NCI-H1694 treated with DMSO at 0.1 percent for 48 hours (cell line): ENCODE measurements at regions not wholly inside any gene's neighbourhood (a gene's known extent, or its start where the extent isn't known, plus 50 kb on each side); places are given as distances from the start of the nearest gene placed in this dataset.

Source experiments
- DNase-seq: peaks from one replicate; lab custom pipeline; 2025; lab: John Stamatoyannopoulos, UW

DNA sequence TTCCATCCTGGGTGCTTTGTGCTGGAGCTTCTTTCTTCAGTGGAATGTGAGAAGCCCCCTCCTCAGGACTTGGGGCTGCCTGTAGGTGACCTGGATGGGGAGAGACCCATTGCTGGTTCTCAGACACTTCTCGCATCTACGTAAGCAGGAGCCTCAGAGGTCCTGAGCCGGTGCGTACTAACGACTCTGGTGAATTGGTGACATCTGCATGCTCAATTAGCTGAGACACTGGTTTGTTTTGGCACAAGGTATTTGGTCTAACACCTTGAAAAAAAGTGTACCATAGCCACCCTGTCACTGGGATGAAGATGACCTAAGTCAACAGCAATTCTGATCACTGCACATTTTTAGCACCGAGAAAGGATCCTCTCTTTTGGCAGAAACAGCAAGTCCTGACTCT lies 57.7 kb downstream of the LRRC30 start:
- DNase-seq: no peak

DNA sequence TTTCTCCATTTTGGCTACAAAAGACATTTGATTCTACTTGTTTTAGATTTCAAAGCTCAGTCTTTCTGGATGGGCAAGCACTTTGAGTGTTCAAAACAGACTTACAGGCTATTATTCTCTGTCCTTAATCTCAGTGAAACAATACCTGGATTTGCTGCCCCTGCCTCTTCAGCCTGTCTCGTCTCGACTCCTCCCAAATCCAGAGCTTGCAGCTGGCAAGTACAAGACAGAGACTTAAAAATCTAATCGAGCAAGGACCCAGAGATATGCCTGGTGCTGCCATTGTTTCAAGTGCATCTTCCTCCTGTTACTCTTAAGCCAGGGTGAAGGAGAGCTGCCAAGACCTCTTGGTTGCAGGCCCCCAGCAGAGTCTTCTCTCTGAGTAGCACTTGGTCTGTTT lies 59.2 kb downstream of the LRRC30 start:
- DNase-seq: no peak

- no peak for DNase-seq
Observed at GRCh38 chr18:7291046-7291445, 60.2 kb downstream of the LRRC30 start.

GRCh38 chr18:7298149-7298548 lies 67.3 kb downstream of the LRRC30 start:
- no peak for DNase-seq

GRCh38 chr18:7301094-7301493 lies 70.2 kb downstream of the LRRC30 start:
- DNase-seq: no peak

DNA sequence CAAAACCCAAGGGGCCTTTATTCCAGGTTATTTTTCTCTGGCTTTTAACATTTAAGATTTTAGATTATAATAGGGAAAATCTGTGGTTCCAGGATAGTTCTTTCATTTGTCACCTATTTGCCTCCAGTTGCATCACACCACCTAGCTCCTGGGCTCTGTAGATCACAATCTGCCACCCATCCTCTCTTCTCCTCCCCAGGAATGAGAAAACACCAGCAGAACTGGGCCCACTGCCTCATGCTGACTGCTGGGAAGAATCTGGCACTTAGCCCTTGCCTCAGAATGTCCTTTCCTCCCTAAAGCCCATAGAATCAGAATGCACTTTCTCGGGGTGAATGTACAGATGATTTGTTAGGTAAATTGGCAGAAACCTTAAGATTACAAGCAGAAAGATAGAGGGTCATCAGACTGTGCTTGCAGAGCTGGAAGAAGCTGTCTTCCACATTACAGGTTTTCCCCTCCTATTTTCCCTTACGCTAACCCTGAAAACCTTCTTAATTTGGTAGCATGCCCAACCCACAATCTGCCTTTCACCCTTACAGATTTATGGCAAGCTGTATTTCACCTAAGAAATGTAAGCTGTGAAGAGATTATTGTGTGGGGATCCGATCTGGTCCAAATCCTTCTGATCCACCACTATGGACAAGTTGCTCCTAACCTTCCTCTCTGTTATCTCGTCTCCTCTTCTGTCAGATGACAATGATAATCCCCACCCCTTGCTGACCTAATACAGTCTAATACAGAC lies 72.6 kb downstream of the LRRC30 start:
- DNase-seq: no peak

DNA sequence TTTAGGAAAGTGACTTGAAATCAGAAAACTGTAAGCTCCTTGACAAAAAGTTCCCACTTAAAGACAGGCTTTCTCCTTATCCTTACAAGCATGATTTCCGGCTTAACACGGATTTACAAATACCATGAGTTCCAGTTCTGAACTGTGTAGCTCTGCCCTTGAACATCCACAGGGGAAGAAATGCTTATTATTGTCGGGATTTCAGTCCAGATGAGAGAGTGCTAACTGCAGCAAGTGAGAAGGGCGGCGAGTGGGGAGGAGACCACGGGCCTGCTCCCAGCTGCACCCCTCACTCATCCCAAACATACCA lies 73.1 kb downstream of the LRRC30 start:
- no peak for DNase-seq

DNA sequence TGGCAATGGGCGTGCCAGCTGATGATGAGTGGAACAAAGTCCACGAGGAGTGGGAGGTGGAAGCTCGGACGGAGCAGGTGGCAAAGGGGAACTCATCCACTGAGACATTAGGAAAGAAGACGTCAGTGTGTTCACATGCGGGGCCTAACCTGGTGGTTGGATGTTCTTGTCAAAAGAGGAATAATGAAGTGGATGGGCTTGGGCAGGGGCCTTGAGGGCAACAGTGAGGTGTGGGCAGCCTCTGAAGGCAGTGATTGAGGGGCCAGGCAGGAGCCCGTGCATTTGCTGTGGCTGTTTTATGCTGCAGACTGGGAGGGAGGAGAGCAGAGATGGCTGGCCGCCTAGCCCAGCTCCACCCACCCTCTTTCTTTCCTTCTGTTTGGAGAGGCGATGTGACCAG lies 74.5 kb downstream of the LRRC30 start:
- DNase-seq: no peak

GRCh38 chr18:7307030-7307429 lies 76.1 kb downstream of the LRRC30 start:
- DNase-seq: no peak

DNA sequence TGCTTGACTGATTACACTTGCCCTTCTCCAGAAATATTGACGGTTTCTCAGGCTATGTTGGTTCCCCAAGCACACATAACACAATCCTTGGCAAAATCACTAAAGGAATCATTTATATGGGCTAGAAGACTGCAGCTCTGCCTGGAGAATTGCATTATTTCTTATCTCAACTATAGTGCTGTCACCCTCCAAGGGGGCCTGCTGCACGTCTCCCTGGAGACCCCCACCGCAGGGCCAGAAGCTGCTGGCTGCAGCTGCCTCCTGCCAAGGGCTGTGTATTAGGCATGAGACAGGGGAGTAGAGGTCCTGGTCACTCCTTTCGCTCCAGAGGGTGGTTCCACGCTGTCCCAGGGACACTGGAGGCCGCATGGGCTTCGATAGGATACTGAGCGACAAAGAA lies 76.6 kb downstream of the LRRC30 start:
- no peak for DNase-seq

DNA sequence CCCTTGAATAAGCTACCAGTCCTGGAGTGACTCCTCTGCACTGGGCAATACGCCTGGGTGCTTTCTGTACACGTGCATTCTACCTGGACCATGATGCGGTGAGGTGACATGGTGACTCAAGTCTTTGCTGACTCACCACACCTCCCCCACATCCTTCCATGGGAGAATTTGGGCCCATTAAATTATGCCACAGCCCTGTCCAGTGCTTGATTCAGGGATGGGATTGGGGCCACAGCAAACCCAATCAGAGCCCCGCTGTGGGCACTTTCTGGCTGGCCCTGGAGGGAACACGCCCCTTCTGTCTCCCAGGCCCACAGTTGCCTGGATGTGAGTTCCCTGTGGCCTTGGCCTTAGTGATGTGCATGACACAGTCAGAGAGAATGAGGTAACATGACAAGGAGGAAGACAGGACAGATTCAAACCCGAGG lies 86.9 kb downstream of the LRRC30 start:
- no peak for DNase-seq

GRCh38 chr18:7319161-7319560 lies 88.3 kb downstream of the LRRC30 start:
- no peak for DNase-seq

- DNase-seq: no peak
Observed at GRCh38 chr18:7321831-7322230, 90.9 kb downstream of the LRRC30 start.

GRCh38 chr18:7322817-7323485 lies 92.1 kb downstream of the LRRC30 start:
- no peak for DNase-seq

DNA sequence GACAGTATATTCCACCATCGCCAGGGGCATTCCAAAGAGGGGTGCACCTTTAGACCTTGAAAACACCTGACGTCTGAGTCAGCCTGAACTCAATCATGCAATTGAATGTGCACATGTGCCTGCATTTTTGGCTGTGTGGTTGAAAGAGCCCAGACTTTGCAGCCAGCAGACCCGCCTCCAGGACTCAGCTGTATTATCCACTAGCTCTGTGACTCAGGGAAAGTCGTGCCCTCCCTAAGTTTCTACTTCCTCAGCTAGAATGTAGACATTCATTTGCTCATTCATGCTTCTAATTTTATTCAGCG lies 94.2 kb downstream of the LRRC30 start:
- DNase-seq: no peak

DNA sequence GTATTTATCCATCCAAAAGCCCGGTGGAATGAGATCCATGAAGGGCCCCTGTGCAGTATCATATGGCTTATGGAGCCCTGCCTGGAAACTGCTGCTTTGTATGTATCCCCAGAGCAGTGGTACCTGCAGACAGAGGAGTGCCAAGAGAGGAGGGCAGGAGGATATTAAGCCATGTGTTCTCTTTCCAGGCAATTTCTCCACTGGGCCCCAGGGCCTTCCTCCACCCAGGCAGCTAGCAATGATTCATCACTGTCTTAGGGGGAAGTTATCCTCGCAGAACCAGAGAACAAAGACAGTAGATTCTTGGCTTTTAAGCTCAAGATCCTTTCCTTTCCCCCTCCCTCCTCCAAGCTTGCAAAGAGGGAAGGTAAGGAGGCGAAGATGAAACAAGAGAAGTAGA lies 98.1 kb downstream of the LRRC30 start:
- no peak for DNase-seq

DNA sequence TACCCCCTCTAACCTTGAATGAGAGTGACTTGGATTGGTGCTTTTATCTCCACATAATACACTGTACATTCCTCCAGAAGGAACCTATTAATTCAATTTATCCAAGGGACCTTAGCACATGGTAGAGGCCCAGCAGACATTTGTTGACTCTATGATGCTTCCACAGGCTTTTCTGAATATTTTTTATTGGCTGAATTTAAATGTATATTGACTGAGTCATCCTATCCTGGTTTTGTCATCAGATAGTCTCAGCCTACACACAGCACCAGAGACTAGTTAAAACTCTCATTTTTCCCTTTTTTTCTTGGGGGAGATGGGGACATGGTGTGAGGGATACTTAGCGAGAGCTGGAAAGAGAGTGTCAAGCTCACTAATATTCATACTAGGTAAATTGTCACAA lies 101.6 kb downstream of the LRRC30 start:
- no peak for DNase-seq

DNA sequence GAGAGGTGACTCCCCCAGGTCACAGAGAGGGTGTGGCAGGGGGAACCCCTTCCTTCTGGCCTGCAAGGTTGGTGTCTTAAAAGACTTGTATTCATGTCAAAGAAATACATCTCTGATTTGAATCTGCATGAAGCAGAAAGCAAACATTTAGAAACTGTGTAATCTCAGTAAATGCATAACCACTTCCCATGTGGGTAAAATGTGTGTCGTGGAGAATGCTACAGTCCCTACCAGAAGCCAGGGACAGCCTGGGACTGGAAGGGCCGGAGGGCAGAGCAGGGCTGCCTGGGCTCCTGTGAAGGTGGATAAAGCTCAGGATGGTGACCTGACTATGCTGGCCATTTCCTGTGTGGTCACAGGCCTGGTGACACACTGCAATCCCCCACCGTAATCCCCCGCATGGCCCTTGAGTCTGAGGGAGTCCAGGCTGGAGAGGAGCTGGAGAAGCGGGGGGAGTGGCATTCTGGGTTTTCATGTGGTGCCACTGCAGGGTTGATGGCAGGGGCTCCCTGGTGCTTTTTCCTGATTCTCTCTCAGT lies 102.2 kb downstream of the LRRC30 start:
- no peak for DNase-seq

GRCh38 chr18:7334973-7335568 lies 104.2 kb downstream of the LRRC30 start:
- no peak for DNase-seq

- DNase-seq: no peak
Observed at GRCh38 chr18:7336623-7337022, 105.7 kb downstream of the LRRC30 start.

DNA sequence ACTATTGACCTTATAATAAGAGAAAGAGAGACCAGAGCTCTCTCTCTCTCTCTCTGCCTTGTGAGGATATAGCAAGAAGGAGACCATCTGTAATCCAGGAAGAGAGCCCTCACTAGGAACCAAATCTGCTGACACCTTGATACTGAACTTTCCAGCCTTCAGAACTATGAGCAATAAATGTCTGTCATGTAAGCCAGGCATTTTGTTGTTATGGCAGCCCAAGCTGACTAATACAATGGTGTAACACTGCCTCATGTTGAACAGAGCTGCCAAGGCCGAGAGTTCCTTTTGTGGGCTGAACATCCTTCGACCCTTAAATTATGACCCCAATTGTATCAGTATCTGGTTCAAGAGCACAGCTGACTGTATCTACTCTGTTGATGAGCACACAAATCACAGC lies 108.0 kb downstream of the LRRC30 start:
- no peak for DNase-seq

DNA sequence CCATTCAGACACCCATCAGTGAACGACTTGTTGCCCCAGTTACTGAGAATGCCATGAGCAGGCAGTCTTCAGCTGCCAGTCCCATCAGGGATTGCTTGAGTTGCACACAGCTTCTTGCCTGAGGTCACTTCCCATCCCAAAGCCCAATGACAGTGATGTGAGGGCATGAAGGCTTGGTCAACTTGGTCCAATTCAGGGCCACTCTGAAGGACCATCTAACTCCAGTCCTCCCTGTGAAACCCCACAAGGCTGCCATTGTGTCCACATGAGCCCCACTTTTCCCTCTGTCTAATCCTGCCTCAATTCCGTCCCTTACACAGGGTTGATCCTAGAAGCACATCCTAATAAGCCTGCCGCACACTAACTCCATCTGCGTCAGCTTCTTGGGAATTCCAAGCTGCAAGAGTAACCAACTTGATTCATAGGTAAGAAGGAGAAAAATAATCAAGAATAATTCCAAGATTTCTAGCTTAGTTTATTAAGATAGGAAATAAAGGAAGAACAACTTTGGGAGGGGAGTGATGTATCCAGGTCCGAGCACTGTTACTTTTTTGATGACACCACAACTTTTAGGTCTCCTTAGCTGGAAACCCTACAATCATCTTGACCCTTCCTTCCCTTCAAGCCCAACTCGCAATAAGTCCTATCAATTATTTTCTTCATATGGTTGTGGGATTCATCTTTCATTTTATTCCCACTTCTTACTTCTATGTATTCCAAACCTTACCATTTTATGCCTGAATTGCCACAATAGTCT lies 110.9 kb downstream of the LRRC30 start:
- no peak for DNase-seq
